ENCODE measurements at regions not wholly inside any gene's neighbourhood (a gene's known extent, or its start where the extent isn't known, plus 50 kb on each side); places are given as distances from the start of the nearest gene placed in this dataset.

DNA sequence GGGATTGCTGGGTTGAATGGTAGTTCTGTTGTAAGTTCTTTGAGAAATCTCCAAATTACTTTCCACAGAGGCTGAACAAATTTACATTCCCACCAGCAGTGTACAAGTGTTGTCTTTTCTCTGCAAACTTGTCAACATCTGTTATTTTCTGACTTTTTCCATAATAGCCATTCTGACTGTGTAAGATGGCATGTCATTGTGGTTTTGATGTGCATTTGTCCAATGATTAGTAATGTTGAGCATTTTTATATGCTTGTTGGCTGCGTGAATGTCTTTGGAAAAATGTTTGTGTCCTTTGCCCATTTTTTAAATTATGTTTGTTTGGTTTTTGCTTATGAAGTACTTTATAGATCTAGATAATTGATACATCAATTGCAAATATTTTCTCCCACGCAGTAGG is 1025.0 kb downstream of the JRKL start:
- CTCF ChIA-PET: no interaction called here
- no peaks in the 10 kb centered on the region for H3K4me1 Mint-ChIP-seq (ENCODE audit: low read depth)
- H3K27me3 Mint-ChIP-seq: no peaks in the 10 kb centered on the region
- TF ChIP-seq, protein P1, sequence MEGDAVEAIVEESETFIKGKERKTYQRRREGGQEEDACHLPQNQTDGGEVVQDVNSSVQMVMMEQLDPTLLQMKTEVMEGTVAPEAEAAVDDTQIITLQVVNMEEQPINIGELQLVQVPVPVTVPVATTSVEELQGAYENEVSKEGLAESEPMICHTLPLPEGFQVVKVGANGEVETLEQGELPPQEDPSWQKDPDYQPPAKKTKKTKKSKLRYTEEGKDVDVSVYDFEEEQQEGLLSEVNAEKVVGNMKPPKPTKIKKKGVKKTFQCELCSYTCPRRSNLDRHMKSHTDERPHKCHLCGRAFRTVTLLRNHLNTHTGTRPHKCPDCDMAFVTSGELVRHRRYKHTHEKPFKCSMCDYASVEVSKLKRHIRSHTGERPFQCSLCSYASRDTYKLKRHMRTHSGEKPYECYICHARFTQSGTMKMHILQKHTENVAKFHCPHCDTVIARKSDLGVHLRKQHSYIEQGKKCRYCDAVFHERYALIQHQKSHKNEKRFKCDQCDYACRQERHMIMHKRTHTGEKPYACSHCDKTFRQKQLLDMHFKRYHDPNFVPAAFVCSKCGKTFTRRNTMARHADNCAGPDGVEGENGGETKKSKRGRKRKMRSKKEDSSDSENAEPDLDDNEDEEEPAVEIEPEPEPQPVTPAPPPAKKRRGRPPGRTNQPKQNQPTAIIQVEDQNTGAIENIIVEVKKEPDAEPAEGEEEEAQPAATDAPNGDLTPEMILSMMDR (IDR thresholded peaks at IDR 0.05): no peak
- H3K27ac Mint-ChIP-seq: no peak overlapping the region
- H3K9me3 Mint-ChIP-seq: peaks cover 11% of the 10 kb centered on the region
- DNase-seq (no peak), ATAC-seq (no peak)
- H3K4me3 Mint-ChIP-seq: no peak overlapping the region
- POLR2A ChIA-PET: no interaction called here
- H3K36me3 Mint-ChIP-seq (ENCODE audit: low read depth): no peaks in the 10 kb centered on the region
- intact Hi-C loops (cut with micrococcal nuclease): no loop called here

DNA sequence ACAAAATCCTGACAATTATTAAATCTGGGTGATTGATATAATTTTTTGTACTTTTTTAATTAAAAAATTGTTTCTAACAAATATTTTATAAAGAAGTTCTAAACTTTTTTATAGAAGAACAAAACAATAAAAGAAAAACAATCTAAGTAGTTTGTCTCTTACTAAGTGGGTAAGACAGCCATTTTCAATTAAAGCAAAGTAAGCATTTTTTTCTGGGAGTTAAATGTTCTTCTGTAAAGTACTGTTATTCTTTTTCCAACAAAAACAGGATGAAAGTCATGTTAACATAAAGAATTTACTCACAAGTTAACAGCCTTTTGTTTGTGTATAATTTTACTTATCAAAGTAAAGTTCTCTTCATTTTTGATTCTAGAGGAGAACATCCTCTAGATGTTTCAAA is 1029.9 kb downstream of the JRKL start:
- intact Hi-C loops (cut with micrococcal nuclease): no loop called here
- Mint-ChIP-seq H3K4me1 (ENCODE audit: low read depth) (no peaks in the 10 kb centered on the region), H3K27me3 (no peaks in the 10 kb centered on the region), H3K36me3 (ENCODE audit: low read depth) (no peaks in the 10 kb centered on the region), H3K27ac (no peak overlapping the region), H3K9me3 (peaks cover 3% of the 10 kb centered on the region), H3K4me3 (no peak overlapping the region)
- no peak for DNase-seq
- ChIA-PET CTCF (no interaction called here), POLR2A (no interaction called here)
- TF ChIP-seq, protein P1 (IDR thresholded peaks at IDR 0.05): no peak
- ATAC-seq: no peak

DNA sequence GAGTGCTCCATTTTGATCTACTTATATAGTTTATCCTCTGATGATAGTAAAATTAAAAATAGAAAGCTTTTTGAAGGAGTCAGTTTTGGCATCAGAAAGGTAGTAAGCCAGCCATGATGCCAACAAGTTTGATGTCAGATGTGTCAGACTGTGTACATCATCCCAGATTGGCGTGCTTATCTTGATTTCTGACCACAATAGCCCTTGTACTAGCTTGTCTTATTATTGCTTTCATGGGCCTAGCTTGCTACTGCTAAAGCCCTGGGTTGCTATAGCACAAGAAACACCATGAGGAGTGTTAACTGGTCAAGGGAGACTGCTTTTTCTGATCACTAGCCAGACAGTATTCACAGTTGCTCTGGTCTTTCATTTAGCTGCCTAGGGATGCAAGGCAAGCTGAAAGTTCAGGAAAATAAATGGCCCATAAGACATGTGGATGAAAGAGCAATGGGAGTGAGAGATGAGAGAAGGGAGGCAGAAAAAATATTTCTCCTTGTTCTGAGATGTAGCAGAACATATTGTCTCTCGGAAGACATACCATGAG is 1038.5 kb downstream of the JRKL start:
- TF ChIP-seq, protein P1 (IDR thresholded peaks at IDR 0.05): no peak
- intact Hi-C loops (cut with micrococcal nuclease): no loop called here
- H3K27ac Mint-ChIP-seq: no peak overlapping the region
- ATAC-seq (no peak), DNase-seq (no peak)
- H3K9me3 Mint-ChIP-seq: peaks cover 4% of the 10 kb centered on the region
- H3K4me1 Mint-ChIP-seq (ENCODE audit: low read depth): no peaks in the 10 kb centered on the region
- CTCF ChIA-PET: no interaction called here
- POLR2A ChIA-PET: no interaction called here
- no peaks in the 10 kb centered on the region for H3K36me3 Mint-ChIP-seq (ENCODE audit: low read depth)
- H3K4me3 Mint-ChIP-seq: no peak overlapping the region
- H3K27me3 Mint-ChIP-seq: no peaks in the 10 kb centered on the region

DNA sequence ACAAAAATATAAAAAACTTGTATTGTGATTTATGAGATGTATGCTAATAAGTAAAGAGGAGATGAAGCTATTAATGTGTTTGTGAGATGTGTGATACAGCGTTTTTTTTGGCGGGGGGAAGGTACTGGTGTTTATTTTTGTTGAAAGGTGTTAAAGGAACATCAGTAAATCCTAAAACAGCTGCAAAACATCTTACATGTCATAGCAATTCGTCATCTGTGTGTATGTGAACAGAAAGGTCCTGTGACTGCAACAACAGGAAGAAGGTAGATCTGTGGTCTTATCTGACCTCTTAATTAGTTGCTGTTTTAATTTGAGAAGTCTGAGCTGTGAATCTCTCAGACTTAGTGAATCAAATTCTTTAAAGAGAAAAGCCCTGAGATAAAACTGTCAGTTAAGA is 1041.1 kb downstream of the JRKL start:
- CTCF ChIA-PET: no interaction called here
- H3K27me3 Mint-ChIP-seq: no peaks in the 10 kb centered on the region
- POLR2A ChIA-PET: no interaction called here
- peaks cover 7% of the 10 kb centered on the region for H3K9me3 Mint-ChIP-seq
- no peak overlapping the region for H3K27ac Mint-ChIP-seq
- H3K4me1 Mint-ChIP-seq (ENCODE audit: low read depth): no peaks in the 10 kb centered on the region
- ATAC-seq (no peak), DNase-seq (no peak)
- intact Hi-C loops (cut with micrococcal nuclease): no loop called here
- H3K4me3 Mint-ChIP-seq: no peak overlapping the region
- H3K36me3 Mint-ChIP-seq (ENCODE audit: low read depth): no peaks in the 10 kb centered on the region
- TF ChIP-seq, protein P1 (IDR thresholded peaks at IDR 0.05): no peak

DNA sequence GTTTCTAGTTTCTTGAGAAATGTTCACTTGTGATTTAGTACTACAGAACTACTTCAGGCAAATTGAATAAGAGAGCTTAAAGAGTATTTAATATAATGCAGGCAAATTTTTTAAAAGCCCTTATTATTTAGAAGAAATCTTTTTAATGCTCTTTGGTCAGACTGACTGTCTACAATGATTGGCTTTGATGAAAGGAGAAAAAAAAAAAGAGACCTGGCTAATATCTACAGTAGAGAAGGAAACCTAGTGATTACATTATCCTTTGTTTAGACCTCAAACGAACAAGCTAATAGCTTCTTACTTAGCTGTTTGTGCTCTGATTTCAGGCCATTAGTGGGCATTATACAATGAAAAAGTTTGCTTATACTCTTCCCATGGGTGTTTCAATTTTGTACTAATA is 1043.1 kb downstream of the JRKL start:
- no peaks in the 10 kb centered on the region for H3K27me3 Mint-ChIP-seq
- ChIA-PET CTCF (interaction anchor here (1.3 kb wide), 1 partner anchor 17 kb away, joined by 3 read pairs; no protein-coding TSS in a partner anchor), POLR2A (no interaction called here)
- TF ChIP-seq, protein P1 (IDR thresholded peaks at IDR 0.05): no peak
- no peaks in the 10 kb centered on the region for H3K36me3 Mint-ChIP-seq (ENCODE audit: low read depth)
- H3K9me3 Mint-ChIP-seq: peaks cover 4% of the 10 kb centered on the region
- DNase-seq (no peak), ATAC-seq (no peak)
- no peak overlapping the region for H3K27ac Mint-ChIP-seq
- intact Hi-C loops (cut with micrococcal nuclease): no loop called here
- no peaks in the 10 kb centered on the region for H3K4me1 Mint-ChIP-seq (ENCODE audit: low read depth)
- no peak overlapping the region for H3K4me3 Mint-ChIP-seq
